ENCODE measurements at regions not wholly inside any gene's neighbourhood (a gene's known extent, or its start where the extent isn't known, plus 50 kb on each side); places are given as distances from the start of the nearest gene placed in this dataset.
A peak's percentile ranks its signal among the peaks of the same experiment; 100 is the strongest.

DNA sequence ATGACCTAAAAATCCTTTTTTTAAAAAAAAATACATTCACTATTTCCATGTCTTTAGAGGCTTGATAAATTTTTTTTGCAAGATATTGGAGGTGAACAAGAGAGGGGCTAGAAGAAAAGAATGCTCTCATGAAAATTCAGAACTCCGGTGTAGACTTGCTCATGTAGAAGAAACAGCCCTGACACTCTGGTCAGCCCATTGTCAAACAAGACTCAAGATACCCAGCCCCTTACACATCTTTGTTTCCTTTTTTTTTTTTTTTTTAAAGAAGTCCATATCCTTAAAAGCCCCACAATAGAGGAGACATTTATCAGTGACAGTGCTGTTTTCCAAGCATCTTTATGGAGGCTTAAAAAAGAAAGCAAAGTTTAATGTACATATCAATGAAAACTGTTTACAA is 196.8 kb upstream of the RORA start:
- Histone ChIP-seq H4K8ac (replicated peaks; ENCODE audit: insufficient read length, low read depth, low read length) (no peak overlapping the region), H3K4ac (ENCODE audit: low read depth, low read length) (no peak overlapping the region), H2AFZ (ENCODE audit: low read length) (no peak overlapping the region), H3K18ac (ENCODE audit: insufficient read length, low read depth, low read length) (no peak overlapping the region), H3K9ac (ENCODE audit: extremely low read depth, insufficient read length, low read length) (no peak overlapping the region), H3K4me1 (ENCODE audit: insufficient read depth, low read length) (peaks cover 4% of the 10 kb centered on the region; the same call in 1 of the 2 replicates), H3K79me2 (ENCODE audit: insufficient read depth, low read length) (no peaks in the 10 kb centered on the region), H2BK120ac (ENCODE audit: low read depth, low read length, poor library complexity, severe bottlenecking) (no peak overlapping the region), H4K91ac (ENCODE audit: insufficient read length, low read depth, low read length) (no peak overlapping the region), H2BK12ac (ENCODE audit: insufficient read length, low read depth, low read length) (no peak overlapping the region), H3K9me3 (ENCODE audit: control insufficient read depth, low read depth, low read length) (no peaks in the 10 kb centered on the region), H3T11ph (ENCODE audit: low read length) (no peak overlapping the region), H3K56ac (ENCODE audit: insufficient read length, low read depth, low read length) (no peak overlapping the region), H3K23me2 (ENCODE audit: insufficient read length, low read depth, low read length, poor library complexity, severe bottlenecking) (no peaks in the 10 kb centered on the region), H3K27me3 (ENCODE audit: insufficient read depth, low read length) (no peaks in the 10 kb centered on the region), H2AK5ac (ENCODE audit: insufficient read length, low read length) (no peak overlapping the region), H4K20me1 (ENCODE audit: control insufficient read depth, insufficient read depth, insufficient read length) (no peaks in the 10 kb centered on the region), H3K27ac (ENCODE audit: insufficient read length, low read depth, low read length) (no peak overlapping the region), H2BK20ac (ENCODE audit: low read depth, low read length, poor library complexity, severe bottlenecking) (no peak overlapping the region), H3K23ac (ENCODE audit: insufficient read length, low read depth, low read length) (no peak overlapping the region), H2BK15ac (ENCODE audit: low read depth, low read length) (no peak overlapping the region), H3K79me1 (ENCODE audit: insufficient read depth, low read depth, low read length, poor library complexity, severe bottlenecking) (no peaks in the 10 kb centered on the region), H2BK5ac (ENCODE audit: insufficient read length, low read length) (no peak overlapping the region), H4K5ac (ENCODE audit: insufficient read length, low read depth, low read length) (no peak overlapping the region), H3K4me2 (ENCODE audit: insufficient read depth, insufficient read length, low read length) (no peak overlapping the region), H3K14ac (ENCODE audit: insufficient read depth, low read length) (no peak overlapping the region)
- H3K9me3 Mint-ChIP-seq = no peaks in the 10 kb centered on the region; a peak in 1 of 5 replicates
- peak overlapping the region in 1 of 3 experiments; percentile 29; a peak in 1 of 7 replicates for H3K27ac Mint-ChIP-seq
- H3K36me3 Mint-ChIP-seq (ENCODE audit: insufficient read depth in 1 of 3, low read depth in 3 of 3) = no peaks in the 10 kb centered on the region
- DNase-seq = no peak
- no peak overlapping the region for H3K4me3 Mint-ChIP-seq
- H3K4me1 Mint-ChIP-seq = peaks cover 23 to 25% of the 10 kb centered on the region in 2 experiments
- no CpG with 5 or more reads among the region's 1 CpG for WGBS (ENCODE audit: extremely low coverage, insufficient read length, low lambda C conversion rate)
- TF ChIP-seq, protein P1, sequence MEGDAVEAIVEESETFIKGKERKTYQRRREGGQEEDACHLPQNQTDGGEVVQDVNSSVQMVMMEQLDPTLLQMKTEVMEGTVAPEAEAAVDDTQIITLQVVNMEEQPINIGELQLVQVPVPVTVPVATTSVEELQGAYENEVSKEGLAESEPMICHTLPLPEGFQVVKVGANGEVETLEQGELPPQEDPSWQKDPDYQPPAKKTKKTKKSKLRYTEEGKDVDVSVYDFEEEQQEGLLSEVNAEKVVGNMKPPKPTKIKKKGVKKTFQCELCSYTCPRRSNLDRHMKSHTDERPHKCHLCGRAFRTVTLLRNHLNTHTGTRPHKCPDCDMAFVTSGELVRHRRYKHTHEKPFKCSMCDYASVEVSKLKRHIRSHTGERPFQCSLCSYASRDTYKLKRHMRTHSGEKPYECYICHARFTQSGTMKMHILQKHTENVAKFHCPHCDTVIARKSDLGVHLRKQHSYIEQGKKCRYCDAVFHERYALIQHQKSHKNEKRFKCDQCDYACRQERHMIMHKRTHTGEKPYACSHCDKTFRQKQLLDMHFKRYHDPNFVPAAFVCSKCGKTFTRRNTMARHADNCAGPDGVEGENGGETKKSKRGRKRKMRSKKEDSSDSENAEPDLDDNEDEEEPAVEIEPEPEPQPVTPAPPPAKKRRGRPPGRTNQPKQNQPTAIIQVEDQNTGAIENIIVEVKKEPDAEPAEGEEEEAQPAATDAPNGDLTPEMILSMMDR (conservative IDR thresholded peaks at IDR 0.05) = no peak
- H3K27me3 Mint-ChIP-seq (ENCODE audit: low read depth) = no peaks in the 10 kb centered on the region
